DND-41 (cell line): ENCODE measurements at regions not wholly inside any gene's neighbourhood (a gene's known extent, or its start where the extent isn't known, plus 50 kb on each side); places are given as distances from the start of the nearest gene placed in this dataset.

ENCODE experiments used
- EZH2 ChIP-seq: IDR thresholded peaks from 3 replicates; pipeline ENCODE4 v1.6.1; 2012; ENCODE audit warnings: borderline replicate concordance, low read depth, mild to moderate bottlenecking, moderate library complexity, low read length, inconsistent platforms; ENCODE audit not compliant: severe bottlenecking
- TF ChIP-seq, protein P1 (sequence below): IDR thresholded peaks from 2 replicates; pipeline ENCODE4 v1.5.1; 2012; ENCODE audit warnings: borderline replicate concordance, low read length, moderate library complexity, mild to moderate bottlenecking; ENCODE audit not compliant: poor library complexity, severe bottlenecking; ENCODE audit errors: extremely low read depth

DNA sequence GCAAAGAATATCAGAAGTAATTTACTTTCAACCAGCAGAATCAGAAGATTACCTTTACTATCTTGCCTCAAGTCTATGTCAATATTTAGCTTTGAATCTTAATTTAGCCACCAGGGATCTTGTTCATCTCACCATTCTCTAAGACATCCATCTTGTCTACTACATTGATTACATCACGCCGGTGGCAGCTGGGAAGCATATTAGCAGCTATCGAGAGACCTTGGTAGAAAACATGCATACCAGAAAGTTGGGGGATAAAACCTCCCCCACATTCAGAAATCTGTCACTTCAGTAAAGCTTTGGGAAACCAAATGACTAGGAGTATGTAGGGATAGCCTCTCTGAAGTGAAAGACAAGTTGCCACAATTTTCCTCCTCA is 703.8 kb upstream of the FSHR start:
- TF ChIP-seq, protein P1, sequence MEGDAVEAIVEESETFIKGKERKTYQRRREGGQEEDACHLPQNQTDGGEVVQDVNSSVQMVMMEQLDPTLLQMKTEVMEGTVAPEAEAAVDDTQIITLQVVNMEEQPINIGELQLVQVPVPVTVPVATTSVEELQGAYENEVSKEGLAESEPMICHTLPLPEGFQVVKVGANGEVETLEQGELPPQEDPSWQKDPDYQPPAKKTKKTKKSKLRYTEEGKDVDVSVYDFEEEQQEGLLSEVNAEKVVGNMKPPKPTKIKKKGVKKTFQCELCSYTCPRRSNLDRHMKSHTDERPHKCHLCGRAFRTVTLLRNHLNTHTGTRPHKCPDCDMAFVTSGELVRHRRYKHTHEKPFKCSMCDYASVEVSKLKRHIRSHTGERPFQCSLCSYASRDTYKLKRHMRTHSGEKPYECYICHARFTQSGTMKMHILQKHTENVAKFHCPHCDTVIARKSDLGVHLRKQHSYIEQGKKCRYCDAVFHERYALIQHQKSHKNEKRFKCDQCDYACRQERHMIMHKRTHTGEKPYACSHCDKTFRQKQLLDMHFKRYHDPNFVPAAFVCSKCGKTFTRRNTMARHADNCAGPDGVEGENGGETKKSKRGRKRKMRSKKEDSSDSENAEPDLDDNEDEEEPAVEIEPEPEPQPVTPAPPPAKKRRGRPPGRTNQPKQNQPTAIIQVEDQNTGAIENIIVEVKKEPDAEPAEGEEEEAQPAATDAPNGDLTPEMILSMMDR, result no peak
- no peak for TF ChIP-seq EZH2
